Mesendoderm (in vitro differentiated cells): ENCODE measurements at regions not wholly inside any gene's neighbourhood (a gene's known extent, or its start where the extent isn't known, plus 50 kb on each side); places are given as distances from the start of the nearest gene placed in this dataset.

ENCODE experiments used
- DNase-seq: peaks from one replicate; pipeline ENCODE4 v3.0.0; 2013
- H2AK5ac ChIP-seq: 2 replicates; pipeline ENCODE4 v1.6.1; 2013; ENCODE audit warnings: low read length, inconsistent platforms
- H2BK120ac ChIP-seq: 2 replicates; pipeline ENCODE4 v1.6.1; 2013; ENCODE audit warnings: low read depth, mild to moderate bottlenecking, low read length, moderate library complexity, mixed read lengths
- H2BK15ac ChIP-seq: replicated peaks from 2 replicates; pipeline ENCODE4 v1.6.1; 2013; ENCODE audit warnings: low read depth, mild to moderate bottlenecking, moderate library complexity
- H2BK5ac ChIP-seq: 2 replicates; pipeline ENCODE4 v1.6.1; 2013; ENCODE audit warnings: low read length, inconsistent platforms
- H3K18ac ChIP-seq: 2 replicates; pipeline ENCODE4 v1.6.1; 2013; ENCODE audit warnings: mild to moderate bottlenecking, low read length, mixed read lengths
- H3K23ac ChIP-seq: one replicate; pipeline ENCODE4 v1.6.1; 2013; ENCODE audit warnings: low read length
- H3K27ac ChIP-seq: 2 replicates; pipeline ENCODE4 v1.5.1; 2013; ENCODE audit warnings: low read depth, mild to moderate bottlenecking, inconsistent platforms, low read length, moderate library complexity
- H3K27me3 ChIP-seq: 2 replicates; pipeline ENCODE4 v1.6.1; 2013; ENCODE audit warnings: low read length, control low read depth, mild to moderate bottlenecking, inconsistent platforms; ENCODE audit not compliant: insufficient read depth, poor library complexity
- H3K36me3 ChIP-seq: 2 replicates; pipeline ENCODE4 v1.6.1; 2013; ENCODE audit warnings: low read length, inconsistent platforms; ENCODE audit not compliant: control insufficient read depth, insufficient read depth
- H3K4ac ChIP-seq: one replicate; pipeline ENCODE4 v1.6.1; 2013; ENCODE audit warnings: low read depth, mild to moderate bottlenecking, low read length, moderate library complexity
- H3K4me1 ChIP-seq: 2 replicates; pipeline ENCODE4 v1.6.1; 2013; ENCODE audit warnings: low read depth, low read length, inconsistent platforms; ENCODE audit not compliant: control insufficient read depth
- H3K4me2 ChIP-seq: 2 replicates; pipeline ENCODE4 v1.6.1; 2013; ENCODE audit warnings: low read length
- H3K4me3 ChIP-seq: 2 replicates; pipeline ENCODE4 v1.5.1; 2013; ENCODE audit warnings: mild to moderate bottlenecking, low read length
- H3K56ac ChIP-seq: one replicate; pipeline ENCODE4 v1.6.1; 2013; ENCODE audit warnings: low read length
- H3K79me1 ChIP-seq: 2 replicates; pipeline ENCODE4 v1.6.1; 2013; ENCODE audit warnings: low read length, inconsistent platforms
- H3K79me2 ChIP-seq: 2 replicates; pipeline ENCODE4 v1.6.1; 2013; ENCODE audit warnings: mild to moderate bottlenecking, low read length; ENCODE audit not compliant: control insufficient read depth, insufficient read depth
- H3K9ac ChIP-seq: 2 replicates; pipeline ENCODE4 v1.6.1; 2013; ENCODE audit warnings: low read length, inconsistent platforms
- H4K5ac ChIP-seq: one replicate; pipeline ENCODE4 v1.6.1; 2013; ENCODE audit warnings: low read length
- H4K8ac ChIP-seq: one replicate; pipeline ENCODE4 v1.6.1; 2013; ENCODE audit warnings: low read depth, mild to moderate bottlenecking, control low read depth, low read length, moderate library complexity
- WGBS: extraction: QIAGEN DNeasy Blood & Tissue Kit; methylation state at CpG from one replicate; pipeline ENCODE4 v1.1.7; 2013; ENCODE audit warnings: low lambda C conversion rate, missing lambda C conversion rate; ENCODE audit not compliant: insufficient coverage; ENCODE audit errors: extremely low coverage; 5-methylcytosine and 5-hydroxymethylcytosine counted together

- Histone ChIP-seq H3K18ac (no peak overlapping the region), H3K36me3 (no peaks in the 10 kb centered on the region), H3K56ac (no peak overlapping the region), H3K27ac (no peak overlapping the region), H3K79me1 (no peaks in the 10 kb centered on the region), H3K4me1 (no peaks in the 10 kb centered on the region), H3K9ac (no peak overlapping the region), H4K5ac (no peak overlapping the region), H3K4ac (no peak overlapping the region), H2BK120ac (no peak overlapping the region), H4K8ac (no peak overlapping the region), H2AK5ac (no peak overlapping the region), H2BK15ac (no peak overlapping the region), H2BK5ac (no peak overlapping the region), H3K23ac (no peak overlapping the region), H3K4me3 (no peak overlapping the region), H3K79me2 (no peaks in the 10 kb centered on the region), H3K27me3 (no peaks in the 10 kb centered on the region), H3K4me2 (no peak overlapping the region)
- DNase-seq, result no peak
- WGBS, result no CpG with 5 or more reads among the region's 7 CpGs
Measured at GRCh38 chr10:74760086-74760979, 66.1 kb upstream of the KAT6B start.

GRCh38 chr10:74763934-74764591 is 62.3 kb upstream of the KAT6B start:
- H4K5ac ChIP-seq, result no peak overlapping the region
- H3K4me2 ChIP-seq, result no peak overlapping the region
- WGBS, result no CpG with 5 or more reads among the region's 17 CpGs
- H3K4me3 ChIP-seq, result no peak overlapping the region
- H3K79me1 ChIP-seq, result no peaks in the 10 kb centered on the region
- no peak overlapping the region for H3K56ac ChIP-seq
- H2AK5ac ChIP-seq, result no peak overlapping the region
- H2BK5ac ChIP-seq, result no peak overlapping the region
- no peak overlapping the region for H3K23ac ChIP-seq
- H3K9ac ChIP-seq, result no peak overlapping the region
- H3K79me2 ChIP-seq, result no peaks in the 10 kb centered on the region
- H3K27me3 ChIP-seq, result no peaks in the 10 kb centered on the region
- H3K27ac ChIP-seq, result no peak overlapping the region
- no peak overlapping the region for H3K4ac ChIP-seq
- H4K8ac ChIP-seq, result no peak overlapping the region
- H2BK15ac ChIP-seq, result no peak overlapping the region
- no peaks in the 10 kb centered on the region for H3K4me1 ChIP-seq
- H3K18ac ChIP-seq, result no peak overlapping the region
- H2BK120ac ChIP-seq, result no peak overlapping the region
- H3K36me3 ChIP-seq, result no peaks in the 10 kb centered on the region
- no peak for DNase-seq

GRCh38 chr10:74765465-74765975 is 60.9 kb upstream of the KAT6B start:
- Histone ChIP-seq H4K5ac (no peak overlapping the region), H4K8ac (no peak overlapping the region), H3K4me2 (no peak overlapping the region), H2BK5ac (no peak overlapping the region), H2AK5ac (no peak overlapping the region), H3K79me1 (no peaks in the 10 kb centered on the region), H3K27ac (no peak overlapping the region), H3K4me3 (no peak overlapping the region), H3K36me3 (no peaks in the 10 kb centered on the region), H2BK15ac (no peak overlapping the region), H2BK120ac (no peak overlapping the region), H3K4ac (no peak overlapping the region), H3K18ac (no peak overlapping the region), H3K27me3 (no peaks in the 10 kb centered on the region), H3K9ac (no peak overlapping the region), H3K56ac (no peak overlapping the region), H3K4me1 (no peaks in the 10 kb centered on the region), H3K23ac (no peak overlapping the region), H3K79me2 (no peaks in the 10 kb centered on the region)
- WGBS, result no CpG with 5 or more reads among the region's 10 CpGs
- DNase-seq, result no peak

- Histone ChIP-seq H3K36me3 (no peaks in the 10 kb centered on the region), H2BK120ac (no peak overlapping the region), H3K18ac (no peak overlapping the region), H3K27me3 (no peaks in the 10 kb centered on the region), H3K9ac (no peak overlapping the region), H3K4me3 (no peak overlapping the region), H3K4ac (no peak overlapping the region), H3K4me1 (no peaks in the 10 kb centered on the region), H4K8ac (no peak overlapping the region), H3K79me2 (no peaks in the 10 kb centered on the region), H3K56ac (no peak overlapping the region), H3K79me1 (no peaks in the 10 kb centered on the region), H4K5ac (no peak overlapping the region), H2BK15ac (no peak overlapping the region), H3K4me2 (no peak overlapping the region), H2BK5ac (no peak overlapping the region), H3K23ac (no peak overlapping the region), H2AK5ac (no peak overlapping the region), H3K27ac (no peak overlapping the region)
- no peak for DNase-seq
- no CpG with 5 or more reads among the region's 7 CpGs for WGBS
Measured at GRCh38 chr10:74766501-74766900, 59.9 kb upstream of the KAT6B start.

- Histone ChIP-seq H3K4me2 (no peak overlapping the region), H3K4me3 (no peak overlapping the region), H3K18ac (no peak overlapping the region), H2BK5ac (no peak overlapping the region), H3K56ac (no peak overlapping the region), H3K36me3 (no peaks in the 10 kb centered on the region), H2BK120ac (no peak overlapping the region), H3K27me3 (no peaks in the 10 kb centered on the region), H3K79me2 (no peaks in the 10 kb centered on the region), H4K8ac (no peak overlapping the region), H3K27ac (no peak overlapping the region), H3K9ac (no peak overlapping the region), H2AK5ac (no peak overlapping the region), H3K4ac (no peak overlapping the region), H2BK15ac (no peak overlapping the region), H3K23ac (no peak overlapping the region), H3K79me1 (no peaks in the 10 kb centered on the region), H3K4me1 (no peaks in the 10 kb centered on the region), H4K5ac (no peak overlapping the region)
- DNase-seq, result peak; percentile 19
Measured at GRCh38 chr10:74770400-74770799, 56.0 kb upstream of the KAT6B start.
